ENCODE measurements at regions not wholly inside any gene's neighbourhood (a gene's known extent, or its start where the extent isn't known, plus 50 kb on each side); places are given as distances from the start of the nearest gene placed in this dataset.

DNA sequence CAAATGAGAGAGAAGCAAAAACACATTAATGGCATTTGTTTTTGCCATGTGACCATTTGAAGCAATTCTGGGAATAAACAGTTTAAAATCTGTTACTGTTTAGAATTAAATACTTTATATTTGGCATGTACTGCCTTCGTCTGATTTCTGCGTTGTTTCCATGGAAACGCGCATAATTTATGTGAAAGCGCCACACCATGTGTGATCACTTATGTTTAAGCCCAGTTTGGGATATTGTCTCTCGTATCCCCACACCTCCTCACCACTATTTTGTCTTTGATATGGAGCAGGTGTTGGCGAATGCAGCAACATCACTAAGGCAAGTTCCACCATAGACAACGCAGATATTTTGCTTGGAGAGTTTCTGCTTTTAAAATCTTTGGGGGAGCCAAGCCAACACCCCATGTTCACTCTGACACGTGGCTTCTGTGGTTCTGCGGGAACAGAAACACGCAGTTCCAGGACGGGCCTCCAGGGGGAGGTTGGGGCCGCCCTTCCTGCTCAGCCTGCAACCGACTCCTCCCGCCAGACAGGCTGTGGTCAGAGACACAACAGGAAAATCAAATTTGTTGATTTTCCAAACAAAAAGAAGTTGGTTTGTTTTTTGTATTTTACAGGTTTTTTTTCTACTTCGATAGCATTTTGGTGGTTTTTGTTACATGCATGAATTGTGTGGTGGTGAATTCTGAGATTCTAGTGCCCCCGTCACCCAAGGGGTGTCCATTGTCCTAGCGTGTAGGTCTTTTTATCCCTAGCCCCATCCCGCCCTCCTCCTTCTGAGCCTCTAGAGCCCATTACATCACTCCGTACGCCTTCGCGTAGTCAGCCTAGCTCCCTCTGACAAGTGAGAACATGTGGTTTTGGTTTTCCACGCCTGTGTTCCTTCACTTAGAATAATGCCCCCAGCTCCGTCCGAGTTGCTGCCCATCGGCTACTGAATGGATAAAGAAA lies 101.9 kb upstream of the SFSWAP start:
- DNase-seq (ENCODE audit: low read depth) = peak; percentile 64
- H3K4me3 ChIP-seq (ENCODE audit: low read depth, low read length) = no peak overlapping the region
- TF ChIP-seq, protein P1, sequence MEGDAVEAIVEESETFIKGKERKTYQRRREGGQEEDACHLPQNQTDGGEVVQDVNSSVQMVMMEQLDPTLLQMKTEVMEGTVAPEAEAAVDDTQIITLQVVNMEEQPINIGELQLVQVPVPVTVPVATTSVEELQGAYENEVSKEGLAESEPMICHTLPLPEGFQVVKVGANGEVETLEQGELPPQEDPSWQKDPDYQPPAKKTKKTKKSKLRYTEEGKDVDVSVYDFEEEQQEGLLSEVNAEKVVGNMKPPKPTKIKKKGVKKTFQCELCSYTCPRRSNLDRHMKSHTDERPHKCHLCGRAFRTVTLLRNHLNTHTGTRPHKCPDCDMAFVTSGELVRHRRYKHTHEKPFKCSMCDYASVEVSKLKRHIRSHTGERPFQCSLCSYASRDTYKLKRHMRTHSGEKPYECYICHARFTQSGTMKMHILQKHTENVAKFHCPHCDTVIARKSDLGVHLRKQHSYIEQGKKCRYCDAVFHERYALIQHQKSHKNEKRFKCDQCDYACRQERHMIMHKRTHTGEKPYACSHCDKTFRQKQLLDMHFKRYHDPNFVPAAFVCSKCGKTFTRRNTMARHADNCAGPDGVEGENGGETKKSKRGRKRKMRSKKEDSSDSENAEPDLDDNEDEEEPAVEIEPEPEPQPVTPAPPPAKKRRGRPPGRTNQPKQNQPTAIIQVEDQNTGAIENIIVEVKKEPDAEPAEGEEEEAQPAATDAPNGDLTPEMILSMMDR (conservative IDR thresholded peaks at IDR 0.05; ENCODE audit: low read depth, low read length) = peak; percentile 82

DNA sequence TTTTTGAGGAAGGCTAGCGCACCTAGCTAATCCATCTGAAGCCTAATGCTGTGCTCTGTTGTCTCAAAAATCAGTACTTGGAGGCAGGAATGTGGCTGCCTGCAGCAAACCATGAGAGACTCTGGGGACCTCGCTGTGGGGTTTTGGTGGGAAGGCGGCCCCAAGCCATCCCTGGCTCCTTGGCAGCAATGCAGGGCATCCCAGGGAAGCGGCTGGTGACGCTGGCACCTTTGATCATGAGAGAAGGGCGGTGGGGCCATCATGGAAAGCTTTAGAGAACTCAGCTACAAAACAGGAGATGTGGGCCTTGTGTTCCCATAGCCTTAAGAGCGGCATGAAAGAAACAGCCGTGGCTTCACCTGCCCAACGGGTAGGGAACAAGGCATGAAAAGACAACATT lies 101.1 kb upstream of the SFSWAP start:
- TF ChIP-seq, protein P1 (conservative IDR thresholded peaks at IDR 0.05; ENCODE audit: low read depth, low read length) = no peak
- no peak overlapping the region for H3K4me3 ChIP-seq (ENCODE audit: low read depth, low read length)
- DNase-seq (ENCODE audit: low read depth) = no peak

DNA sequence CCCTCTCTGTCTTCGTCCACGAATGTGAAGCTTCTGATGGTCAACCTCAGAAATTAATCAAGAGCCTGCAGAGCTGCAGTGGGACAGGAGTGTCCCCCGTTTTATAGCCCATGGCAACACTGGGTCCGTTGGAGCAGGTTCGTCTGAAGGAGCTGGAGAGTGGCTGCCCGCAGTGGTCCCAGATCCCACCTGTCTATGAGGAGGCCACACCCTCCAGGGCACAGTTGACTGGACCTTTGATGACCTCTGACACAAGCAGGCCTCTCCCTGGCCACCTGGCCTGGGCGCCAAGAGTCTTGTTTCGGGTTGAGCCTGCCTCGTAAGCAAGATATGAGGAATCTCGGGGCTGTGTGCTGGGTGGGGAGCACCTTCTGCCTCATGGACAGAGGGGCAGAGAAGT lies 100.7 kb upstream of the SFSWAP start:
- H3K4me3 ChIP-seq (ENCODE audit: low read depth, low read length) = no peak overlapping the region
- TF ChIP-seq, protein P1 (conservative IDR thresholded peaks at IDR 0.05; ENCODE audit: low read depth, low read length) = no peak
- DNase-seq (ENCODE audit: low read depth) = no peak

DNA sequence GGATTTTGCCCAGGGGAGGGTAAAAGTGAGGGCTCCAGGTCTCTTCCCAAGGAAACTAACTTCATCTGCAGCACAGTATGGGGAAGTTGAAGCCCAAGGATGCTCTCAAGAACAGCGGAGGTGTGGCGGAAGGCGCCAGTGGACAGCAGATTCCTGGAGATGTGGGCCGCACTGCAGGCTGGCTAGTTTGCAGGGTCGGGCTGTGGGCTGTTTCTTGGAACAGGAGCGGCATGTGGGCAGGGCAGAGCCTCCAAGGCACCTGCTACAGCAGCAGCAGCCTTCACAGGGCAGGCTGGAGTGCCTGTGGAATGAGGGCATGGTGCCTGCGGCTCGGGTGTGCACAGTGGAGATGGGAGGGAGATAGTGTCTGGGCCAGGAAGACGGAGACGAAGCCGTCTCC lies 100.0 kb upstream of the SFSWAP start:
- no peak overlapping the region for H3K4me3 ChIP-seq (ENCODE audit: low read depth, low read length)
- DNase-seq (ENCODE audit: low read depth) = no peak
- TF ChIP-seq, protein P1 (conservative IDR thresholded peaks at IDR 0.05; ENCODE audit: low read depth, low read length) = no peak

DNA sequence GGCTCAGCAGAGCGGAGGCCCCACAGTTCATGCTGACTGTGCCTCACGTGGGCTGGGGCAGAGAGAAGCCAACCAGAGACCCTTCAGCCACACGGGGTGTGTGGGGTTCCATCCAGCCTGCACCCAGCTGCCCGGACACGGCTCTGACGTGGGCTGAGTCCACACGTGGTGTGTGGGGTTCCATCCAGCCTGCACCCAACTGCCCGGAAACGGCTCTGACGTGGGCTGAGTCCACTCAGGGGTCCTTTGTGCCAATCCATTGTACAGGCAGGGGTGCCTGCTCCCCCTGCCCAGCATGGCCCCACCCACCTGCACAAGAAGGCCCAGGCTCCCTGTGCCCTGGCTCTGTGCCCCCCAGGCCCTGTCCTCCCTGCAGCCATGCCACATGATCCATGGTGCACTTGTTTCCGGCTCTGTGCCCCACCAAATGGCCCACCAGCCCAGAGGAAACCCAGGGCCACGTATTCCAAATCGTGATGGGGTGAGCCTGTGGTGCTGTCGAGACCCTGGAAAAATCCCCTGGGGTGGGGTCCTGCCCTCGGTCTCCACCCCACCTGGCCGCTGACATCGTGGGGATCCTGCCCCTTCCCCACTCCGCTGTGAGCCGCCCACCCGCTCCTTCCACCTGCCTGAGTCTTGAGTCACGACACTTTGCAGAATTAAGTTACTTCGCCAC lies 99.3 kb upstream of the SFSWAP start:
- TF ChIP-seq, protein P1 (conservative IDR thresholded peaks at IDR 0.05; ENCODE audit: low read depth, low read length) = no peak
- DNase-seq (ENCODE audit: low read depth) = no peak
- H3K4me3 ChIP-seq (ENCODE audit: low read depth, low read length) = no peak overlapping the region

DNA sequence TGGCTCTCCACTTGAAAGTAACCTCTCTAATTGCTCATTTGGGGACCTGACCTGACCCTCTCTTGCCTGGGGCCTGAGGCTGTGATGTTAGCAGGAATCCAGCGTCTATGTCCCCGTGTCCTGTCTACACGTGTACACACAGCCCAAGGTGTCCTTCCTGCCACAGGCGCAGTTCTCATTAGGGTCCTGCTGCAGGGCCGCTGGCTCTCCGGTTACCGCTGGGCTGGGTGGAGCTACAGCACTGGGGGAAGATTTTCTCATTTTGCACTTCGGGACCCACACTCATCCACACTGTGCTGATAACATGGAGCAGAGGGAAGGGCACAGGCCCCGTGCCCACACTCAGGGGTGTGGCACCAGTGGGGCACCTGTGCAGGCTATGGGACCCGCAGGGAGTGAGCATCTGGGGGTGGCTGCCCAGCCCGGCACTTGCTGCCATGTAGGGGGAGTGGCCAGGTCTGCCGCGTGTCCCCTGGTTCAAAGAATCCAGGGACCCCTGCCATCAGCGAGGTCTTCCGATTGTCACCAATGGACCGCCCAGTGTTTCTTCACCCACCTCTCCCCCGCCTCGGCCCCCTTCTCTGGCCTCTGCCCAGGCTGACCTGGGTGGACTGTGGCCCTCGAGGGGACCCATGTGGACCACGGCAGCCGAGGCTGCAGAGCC lies 98.7 kb upstream of the SFSWAP start:
- DNase-seq (ENCODE audit: low read depth) = no peak
- TF ChIP-seq, protein P1 (conservative IDR thresholded peaks at IDR 0.05; ENCODE audit: low read depth, low read length) = no peak
- H3K4me3 ChIP-seq (ENCODE audit: low read depth, low read length) = no peak overlapping the region

All from choroid plexus epithelial cell (primary cell).